Endodermal cell (in vitro differentiated cells): ENCODE measurements at regions not wholly inside any gene's neighbourhood (a gene's known extent, or its start where the extent isn't known, plus 50 kb on each side); places are given as distances from the start of the nearest gene placed in this dataset.

Source experiments
- DNase-seq: peaks from one replicate; pipeline ENCODE4 v3.0.0-alpha.2; 2017
- H3K27ac ChIP-seq: 2 replicates; pipeline ENCODE4 v1.5.1; 2013; ENCODE audit warnings: mild to moderate bottlenecking, low read depth, low read length, moderate library complexity
- H3K27me3 ChIP-seq: 2 replicates; pipeline ENCODE4 v1.6.1; 2013; ENCODE audit warnings: mild to moderate bottlenecking, low read length, moderate library complexity; ENCODE audit not compliant: insufficient read depth, control insufficient read depth, poor library complexity, severe bottlenecking
- H3K36me3 ChIP-seq: 2 replicates; pipeline ENCODE4 v1.7.0; 2013; ENCODE audit warnings: mild to moderate bottlenecking, low read length, moderate library complexity; ENCODE audit not compliant: control insufficient read depth, insufficient read depth
- H3K4me1 ChIP-seq: one replicate; pipeline ENCODE4 v1.7.0; 2013; ENCODE audit warnings: low read length; ENCODE audit not compliant: control insufficient read depth, insufficient read depth
- H3K4me3 ChIP-seq: 2 replicates; pipeline ENCODE4 v1.5.1; 2013; ENCODE audit warnings: mild to moderate bottlenecking, low read length, moderate library complexity
- H3K9ac ChIP-seq: 2 replicates; pipeline ENCODE4 v1.6.1; 2013; ENCODE audit warnings: mild to moderate bottlenecking, low read length, moderate library complexity; ENCODE audit not compliant: poor library complexity, severe bottlenecking; ENCODE audit errors: extremely low read depth
- H3K9me3 ChIP-seq: 2 replicates; pipeline ENCODE4 v1.6.1; 2013; ENCODE audit warnings: mild to moderate bottlenecking, low read length, moderate library complexity; ENCODE audit not compliant: control insufficient read depth
- H3K27ac Mint-ChIP-seq: 2 replicates; pipeline ENCODE4 v1.8.0; 2020; ENCODE audit warnings: mixed read lengths
- H3K27me3 Mint-ChIP-seq: 2 replicates; pipeline ENCODE4 v1.8.0; 2021; ENCODE audit warnings: mild to moderate bottlenecking, mixed read lengths; ENCODE audit not compliant: insufficient read depth
- H3K36me3 Mint-ChIP-seq: 2 replicates; pipeline ENCODE4 v1.8.0; 2020; ENCODE audit warnings: low read depth, mixed read lengths
- H3K4me1 Mint-ChIP-seq: 2 replicates; pipeline ENCODE4 v1.8.0; 2020; ENCODE audit warnings: mixed read lengths
- H3K4me3 Mint-ChIP-seq: 2 replicates; pipeline ENCODE4 v1.8.0; 2020; ENCODE audit warnings: mild to moderate bottlenecking, moderate library complexity, mixed read lengths
- H3K9me3 Mint-ChIP-seq: 2 replicates; pipeline ENCODE4 v1.8.0; 2020; ENCODE audit warnings: mild to moderate bottlenecking, mixed read lengths
- CTCF ChIP-seq: fragments of 200-600 bp; sonication (generic); conservative IDR thresholded peaks from 2 replicates; pipeline ENCODE4 v1.5.0; 2021; ENCODE audit warnings: antibody characterized with exemption, mild to moderate bottlenecking
- WGBS, 2 experiments: methylation state at CpG; one replicate each; pipeline versions ENCODE4 v1.1.5 to v1.1.7; 2013; ENCODE audit warnings: missing lambda C conversion rate in 2 of 2, mixed read lengths in 1 of 2; ENCODE audit not compliant: insufficient coverage in 1 of 2, insufficient read length in 1 of 2; 5-methylcytosine and 5-hydroxymethylcytosine counted together

GRCh38 chr14:101233808-101234207, 327.5 kb upstream of the DIO3 start:
- no peaks in the 10 kb centered on the region for H3K9me3 ChIP-seq
- no peak overlapping the region for H3K9ac ChIP-seq
- H3K27ac Mint-ChIP-seq: peak overlapping the region; percentile 26
- DNase-seq: peak; percentile 31
- no peaks in the 10 kb centered on the region for H3K36me3 Mint-ChIP-seq
- peaks cover 28% of the 10 kb centered on the region for H3K4me1 Mint-ChIP-seq
- H3K9me3 Mint-ChIP-seq: no peaks in the 10 kb centered on the region
- no peaks in the 10 kb centered on the region for H3K27me3 ChIP-seq
- no peak overlapping the region for H3K4me3 Mint-ChIP-seq
- peaks cover 4% of the 10 kb centered on the region for H3K4me1 ChIP-seq
- no peak for TF ChIP-seq CTCF
- H3K27ac ChIP-seq: peak overlapping the region; percentile 49
- WGBS, 2 experiments: 92% methylated on average over 7 of the region's 7 CpGs; no CpG with 5 or more reads in 1 of the 2 experiments
- H3K36me3 ChIP-seq: no peaks in the 10 kb centered on the region
- no peak overlapping the region for H3K4me3 ChIP-seq
- H3K27me3 Mint-ChIP-seq: no peaks in the 10 kb centered on the region

GRCh38 chr14:101234244-101234937, 326.9 kb upstream of the DIO3 start:
- H3K4me1 Mint-ChIP-seq: peaks cover 28% of the 10 kb centered on the region
- no peak for TF ChIP-seq CTCF
- H3K36me3 ChIP-seq: no peaks in the 10 kb centered on the region
- H3K27me3 Mint-ChIP-seq: no peaks in the 10 kb centered on the region
- WGBS, 2 experiments: 88 to 89% methylated on average over 12 to 23 of the region's 23 CpGs
- peaks cover 4% of the 10 kb centered on the region for H3K4me1 ChIP-seq
- H3K9me3 ChIP-seq: no peaks in the 10 kb centered on the region
- DNase-seq: peak; percentile 37
- no peaks in the 10 kb centered on the region for H3K27me3 ChIP-seq
- peak overlapping the region; percentile 49 for H3K27ac ChIP-seq
- no peak overlapping the region for H3K4me3 Mint-ChIP-seq
- no peak overlapping the region for H3K4me3 ChIP-seq
- H3K27ac Mint-ChIP-seq: no peak overlapping the region
- H3K9ac ChIP-seq: no peak overlapping the region
- no peaks in the 10 kb centered on the region for H3K9me3 Mint-ChIP-seq
- no peaks in the 10 kb centered on the region for H3K36me3 Mint-ChIP-seq

- H3K4me1 ChIP-seq: peaks cover 4% of the 10 kb centered on the region
- H3K9me3 Mint-ChIP-seq: no peaks in the 10 kb centered on the region
- no peak overlapping the region for H3K4me3 ChIP-seq
- H3K36me3 Mint-ChIP-seq: no peaks in the 10 kb centered on the region
- H3K9ac ChIP-seq: no peak overlapping the region
- no peaks in the 10 kb centered on the region for H3K27me3 Mint-ChIP-seq
- no peak overlapping the region for H3K4me3 Mint-ChIP-seq
- H3K4me1 Mint-ChIP-seq: peaks cover 28% of the 10 kb centered on the region
- 79 to 92% methylated on average over 4 to 12 of the region's 12 CpGs for WGBS, 2 experiments
- no peak for TF ChIP-seq CTCF
- no peaks in the 10 kb centered on the region for H3K36me3 ChIP-seq
- no peak for DNase-seq
- H3K27ac ChIP-seq: no peak overlapping the region
- H3K27me3 ChIP-seq: no peaks in the 10 kb centered on the region
- H3K27ac Mint-ChIP-seq: no peak overlapping the region
- no peaks in the 10 kb centered on the region for H3K9me3 ChIP-seq
Measured at GRCh38 chr14:101234999-101235334, 326.3 kb upstream of the DIO3 start.
